GM12878 (cell line): ENCODE measurements at regions not wholly inside any gene's neighbourhood (a gene's known extent, or its start where the extent isn't known, plus 50 kb on each side); places are given as distances from the start of the nearest gene placed in this dataset.

Experiments used
- ATF3 ChIP-seq: IDR thresholded peaks from 2 replicates; pipeline ENCODE4 v1.6.1; 2011; ENCODE audit warnings: low read depth, mild to moderate bottlenecking, low read length, moderate library complexity, borderline replicate concordance; ENCODE audit errors: extremely low read depth
- EED ChIP-seq: sonication (generic); IDR thresholded peaks from 2 replicates; pipeline ENCODE4 v1.6.1; 2016; ENCODE audit warnings: antibody characterized with exemption, low read depth
- GATAD2B ChIP-seq: fragments of 450-650 bp; conservative IDR thresholded peaks from 2 replicates; pipeline ENCODE4 v1.6.1; 2017; ENCODE audit warnings: low read depth, mild to moderate bottlenecking, moderate library complexity
- IKZF1 ChIP-seq: fragments of 450-650 bp; conservative IDR thresholded peaks from 2 replicates; pipeline ENCODE4 v1.6.1; 2017; ENCODE audit warnings: antibody characterized with exemption, mild to moderate bottlenecking
- PRDM15 ChIP-seq: fragments of 450-650 bp; formaldehyde crosslinking; IDR thresholded peaks from 2 replicates; pipeline ENCODE4 v1.4.0; 2020; ENCODE audit warnings: mild to moderate bottlenecking, moderate library complexity
- SMC3 ChIP-seq: IDR thresholded peaks from 2 replicates; pipeline ENCODE4 v1.6.1; 2011; ENCODE audit warnings: low read length, improper control_type of control experiment, borderline replicate concordance
- TF ChIP-seq, protein P1 (sequence below): fragments of 450-650 bp; formaldehyde crosslinking; IDR thresholded peaks from 2 replicates; pipeline ENCODE4 v1.4.0; 2022; ENCODE audit warnings: mild to moderate bottlenecking, moderate library complexity
- TF ChIP-seq, protein P2 (sequence below): IDR thresholded peaks from 2 replicates; pipeline ENCODE4 v1.6.1; 2011; ENCODE audit warnings: mild to moderate bottlenecking, low read depth, low read length, moderate library complexity; ENCODE audit not compliant: insufficient replicate concordance

DNA sequence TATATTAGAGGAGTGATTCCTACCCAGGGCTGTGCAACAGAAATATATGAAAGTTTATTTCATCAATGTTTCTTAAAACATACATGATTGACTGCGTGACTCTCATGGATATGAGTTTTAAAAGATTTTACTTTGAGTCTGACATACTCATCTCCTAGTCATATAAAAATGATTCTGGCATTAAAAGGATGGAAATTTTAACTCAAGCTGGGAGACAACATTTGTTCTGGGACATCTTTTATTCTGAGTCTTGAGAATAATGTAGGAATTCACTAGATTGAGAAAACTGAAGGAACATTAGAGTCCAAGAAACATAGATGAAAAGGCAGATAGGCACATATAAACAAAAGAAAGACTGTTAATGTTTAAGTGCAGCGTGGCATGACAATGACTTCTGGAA is 649.6 kb downstream of the SPRY1 start (continued):
- TF ChIP-seq PRDM15 (CRISPR knock-in tag) (no peak), IKZF1 (no peak), ATF3 (no peak), SMC3 (no peak), EED (no peak), GATAD2B (no peak)
- TF ChIP-seq, protein P1, sequence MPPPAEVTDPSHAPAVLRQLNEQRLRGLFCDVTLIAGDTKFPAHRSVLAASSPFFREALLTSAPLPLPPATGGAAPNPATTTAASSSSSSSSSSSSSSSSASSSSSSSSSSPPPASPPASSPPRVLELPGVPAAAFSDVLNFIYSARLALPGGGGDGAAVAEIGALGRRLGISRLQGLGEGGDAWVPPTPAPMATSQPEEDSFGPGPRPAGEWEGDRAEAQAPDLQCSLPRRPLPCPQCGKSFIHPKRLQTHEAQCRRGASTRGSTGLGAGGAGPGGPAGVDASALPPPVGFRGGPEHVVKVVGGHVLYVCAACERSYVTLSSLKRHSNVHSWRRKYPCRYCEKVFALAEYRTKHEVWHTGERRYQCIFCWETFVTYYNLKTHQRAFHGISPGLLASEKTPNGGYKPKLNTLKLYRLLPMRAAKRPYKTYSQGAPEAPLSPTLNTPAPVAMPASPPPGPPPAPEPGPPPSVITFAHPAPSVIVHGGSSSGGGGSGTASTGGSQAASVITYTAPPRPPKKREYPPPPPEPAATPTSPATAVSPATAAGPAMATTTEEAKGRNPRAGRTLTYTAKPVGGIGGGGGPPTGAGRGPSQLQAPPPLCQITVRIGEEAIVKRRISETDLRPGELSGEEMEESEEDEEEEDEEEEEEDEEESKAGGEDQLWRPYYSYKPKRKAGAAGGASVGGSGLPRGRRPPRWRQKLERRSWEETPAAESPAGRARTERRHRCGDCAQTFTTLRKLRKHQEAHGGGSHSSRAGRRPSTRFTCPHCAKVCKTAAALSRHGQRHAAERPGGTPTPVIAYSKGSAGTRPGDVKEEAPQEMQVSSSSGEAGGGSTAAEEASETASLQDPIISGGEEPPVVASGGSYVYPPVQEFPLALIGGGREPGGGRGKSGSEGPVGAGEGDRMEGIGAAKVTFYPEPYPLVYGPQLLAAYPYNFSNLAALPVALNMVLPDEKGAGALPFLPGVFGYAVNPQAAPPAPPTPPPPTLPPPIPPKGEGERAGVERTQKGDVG (CRISPR knock-in tag), result no peak
- TF ChIP-seq, protein P2, sequence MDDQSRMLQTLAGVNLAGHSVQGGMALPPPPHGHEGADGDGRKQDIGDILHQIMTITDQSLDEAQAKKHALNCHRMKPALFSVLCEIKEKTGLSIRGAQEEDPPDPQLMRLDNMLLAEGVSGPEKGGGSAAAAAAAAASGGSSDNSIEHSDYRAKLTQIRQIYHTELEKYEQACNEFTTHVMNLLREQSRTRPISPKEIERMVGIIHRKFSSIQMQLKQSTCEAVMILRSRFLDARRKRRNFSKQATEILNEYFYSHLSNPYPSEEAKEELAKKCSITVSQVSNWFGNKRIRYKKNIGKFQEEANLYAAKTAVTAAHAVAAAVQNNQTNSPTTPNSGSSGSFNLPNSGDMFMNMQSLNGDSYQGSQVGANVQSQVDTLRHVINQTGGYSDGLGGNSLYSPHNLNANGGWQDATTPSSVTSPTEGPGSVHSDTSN, result no peak
